ENCODE measurements at regions not wholly inside any gene's neighbourhood (a gene's known extent, or its start where the extent isn't known, plus 50 kb on each side); places are given as distances from the start of the nearest gene placed in this dataset.

- no peak for ATAC-seq (replicated peaks)
- Mint-ChIP-seq H3K36me3 (no peaks in the 10 kb centered on the region), H3K9me3 (peaks cover 2 to 4% of the 10 kb centered on the region in 2 donors), H3K27ac (no peak overlapping the region), H3K27me3 (peaks cover 6 to 17% of the 10 kb centered on the region in 2 donors), H3K4me1 (peaks cover 0 to 1% of the 10 kb centered on the region in 2 donors), H3K4me3 (no peak overlapping the region)
- DNase-seq, result no peak
These were observed 68.0 kb downstream of the MYCN start for GRCh38 chr2:16008331-16008850.

- Mint-ChIP-seq H3K36me3 (no peaks in the 10 kb centered on the region), H3K9me3 (peaks cover 0 to 5% of the 10 kb centered on the region in 2 donors), H3K27me3 (peaks cover 3 to 6% of the 10 kb centered on the region in 2 donors), H3K27ac (no peak overlapping the region), H3K4me1 (no peaks in the 10 kb centered on the region), H3K4me3 (no peak overlapping the region)
- ATAC-seq (replicated peaks), result no peak
- DNase-seq, result no peak
These were observed 67.0 kb downstream of the MYCN start for GRCh38 chr2:16007167-16007934.

- no peak for ATAC-seq (replicated peaks)
- peaks cover 3 to 5% of the 10 kb centered on the region in 2 donors for H3K27me3 Mint-ChIP-seq
- H3K27ac Mint-ChIP-seq, result no peak overlapping the region
These were observed 66.3 kb downstream of the MYCN start for GRCh38 chr2:16006537-16007166.

GRCh38 chr2:16005816-16006536 lies 65.6 kb downstream of the MYCN start:
- DNase-seq (no peak), ATAC-seq (replicated peaks) (no peak)
- Mint-ChIP-seq H3K4me3 (no peak overlapping the region), H3K9me3 (peaks cover 0 to 5% of the 10 kb centered on the region in 2 donors), H3K27me3 (peaks cover 3 to 5% of the 10 kb centered on the region in 2 donors), H3K36me3 (no peaks in the 10 kb centered on the region), H3K27ac (no peak overlapping the region), H3K4me1 (no peaks in the 10 kb centered on the region)

More at GRCh38 chr2:16006537-16007166, 66.3 kb downstream of the MYCN start:
- H3K9me3 Mint-ChIP-seq, result peaks cover 0 to 5% of the 10 kb centered on the region in 2 donors
- DNase-seq, result no peak
- no peaks in the 10 kb centered on the region for H3K4me1 Mint-ChIP-seq
- no peaks in the 10 kb centered on the region for H3K36me3 Mint-ChIP-seq
- no peak overlapping the region for H3K4me3 Mint-ChIP-seq

GRCh38 chr2:16005389-16005788 lies 65.0 kb downstream of the MYCN start:
- Mint-ChIP-seq H3K27ac (no peak overlapping the region), H3K27me3 (peaks cover 3 to 7% of the 10 kb centered on the region in 2 donors), H3K9me3 (peaks cover 0 to 5% of the 10 kb centered on the region in 2 donors), H3K4me1 (no peaks in the 10 kb centered on the region), H3K4me3 (no peak overlapping the region), H3K36me3 (no peaks in the 10 kb centered on the region)
- no peak for DNase-seq
- no peak for ATAC-seq (replicated peaks)

- H3K27ac Mint-ChIP-seq, result no peak overlapping the region
- H3K9me3 Mint-ChIP-seq, result peaks cover 0 to 5% of the 10 kb centered on the region in 2 donors
- ATAC-seq (replicated peaks) (no peak), DNase-seq (no peak)
- peaks cover 3 to 10% of the 10 kb centered on the region in 2 donors for H3K27me3 Mint-ChIP-seq
- H3K36me3 Mint-ChIP-seq, result no peaks in the 10 kb centered on the region
- H3K4me1 Mint-ChIP-seq, result no peaks in the 10 kb centered on the region
- H3K4me3 Mint-ChIP-seq, result no peak overlapping the region
These were observed 63.5 kb downstream of the MYCN start for GRCh38 chr2:16003809-16004208.

GRCh38 chr2:16003152-16003551 lies 62.8 kb downstream of the MYCN start:
- ATAC-seq (replicated peaks), result no peak
- H3K9me3 Mint-ChIP-seq, result peaks cover 0 to 5% of the 10 kb centered on the region in 2 donors
- H3K36me3 Mint-ChIP-seq, result no peaks in the 10 kb centered on the region

GRCh38 chr2:16002575-16002974 lies 62.2 kb downstream of the MYCN start:
- no peaks in the 10 kb centered on the region for H3K36me3 Mint-ChIP-seq
- no peak overlapping the region for H3K27ac Mint-ChIP-seq
- no peak for DNase-seq
- H3K27me3 Mint-ChIP-seq, result peaks cover 3 to 10% of the 10 kb centered on the region in 2 donors
- H3K9me3 Mint-ChIP-seq, result peaks cover 0 to 5% of the 10 kb centered on the region in 2 donors
- ATAC-seq (replicated peaks), result no peak
- H3K4me3 Mint-ChIP-seq, result no peak overlapping the region
- no peaks in the 10 kb centered on the region for H3K4me1 Mint-ChIP-seq

More at GRCh38 chr2:16003152-16003551, 62.8 kb downstream of the MYCN start:
- H3K27me3 Mint-ChIP-seq, result peaks cover 3 to 10% of the 10 kb centered on the region in 2 donors
- DNase-seq, result no peak
- H3K4me3 Mint-ChIP-seq, result no peak overlapping the region
- H3K4me1 Mint-ChIP-seq, result no peaks in the 10 kb centered on the region
- no peak overlapping the region for H3K27ac Mint-ChIP-seq

- ATAC-seq (replicated peaks) (no peak), DNase-seq (no peak)
- Mint-ChIP-seq H3K36me3 (no peaks in the 10 kb centered on the region), H3K4me3 (no peak overlapping the region), H3K4me1 (no peaks in the 10 kb centered on the region), H3K27me3 (peaks cover 3 to 10% of the 10 kb centered on the region in 2 donors), H3K27ac (no peak overlapping the region), H3K9me3 (peaks cover 0 to 5% of the 10 kb centered on the region in 2 donors)
These were observed 61.8 kb downstream of the MYCN start for GRCh38 chr2:16002144-16002543.

GRCh38 chr2:16000642-16001041 lies 60.3 kb downstream of the MYCN start:
- no peak for ATAC-seq (replicated peaks)
- Mint-ChIP-seq H3K4me3 (no peak overlapping the region), H3K4me1 (no peaks in the 10 kb centered on the region), H3K27me3 (peaks cover 3 to 10% of the 10 kb centered on the region in 2 donors), H3K36me3 (no peaks in the 10 kb centered on the region), H3K27ac (no peak overlapping the region), H3K9me3 (peaks cover 0 to 7% of the 10 kb centered on the region in 2 donors)
- no peak for DNase-seq

- Mint-ChIP-seq H3K4me3 (no peak overlapping the region), H3K27me3 (peaks cover 3 to 10% of the 10 kb centered on the region in 2 donors), H3K36me3 (no peaks in the 10 kb centered on the region), H3K4me1 (no peaks in the 10 kb centered on the region), H3K27ac (no peak overlapping the region), H3K9me3 (peaks cover 2 to 7% of the 10 kb centered on the region in 2 donors)
- no peak for ATAC-seq (replicated peaks)
- no peak for DNase-seq
These were observed 59.5 kb downstream of the MYCN start for GRCh38 chr2:15999596-16000469.

- Mint-ChIP-seq H3K9me3 (peaks cover 3 to 5% of the 10 kb centered on the region in 2 donors), H3K36me3 (no peaks in the 10 kb centered on the region), H3K4me3 (no peak overlapping the region), H3K4me1 (no peaks in the 10 kb centered on the region), H3K27ac (no peak overlapping the region), H3K27me3 (peaks cover 0 to 5% of the 10 kb centered on the region in 2 donors)
- ATAC-seq (replicated peaks) (no peak), DNase-seq (no peak)
These were observed 57.5 kb downstream of the MYCN start for GRCh38 chr2:15997728-15998280.
